HG02678 (cell line): ENCODE measurements at regions not wholly inside any gene's neighbourhood (a gene's known extent, or its start where the extent isn't known, plus 50 kb on each side); places are given as distances from the start of the nearest gene placed in this dataset.
"Not testable (repeated sequence)": the region's sequence is repeated elsewhere in the genome, so short reads cannot be mapped to it uniquely, and the experiment has no call there.

Experiments
- ATAC-seq: cut with Tn5 transposase; IDR thresholded peaks from one replicate; pipeline ENCODE4 v1.9.1; 2021; ENCODE audit warnings: mild to moderate bottlenecking, moderate library complexity; ENCODE audit not compliant: unreplicated experiment

DNA sequence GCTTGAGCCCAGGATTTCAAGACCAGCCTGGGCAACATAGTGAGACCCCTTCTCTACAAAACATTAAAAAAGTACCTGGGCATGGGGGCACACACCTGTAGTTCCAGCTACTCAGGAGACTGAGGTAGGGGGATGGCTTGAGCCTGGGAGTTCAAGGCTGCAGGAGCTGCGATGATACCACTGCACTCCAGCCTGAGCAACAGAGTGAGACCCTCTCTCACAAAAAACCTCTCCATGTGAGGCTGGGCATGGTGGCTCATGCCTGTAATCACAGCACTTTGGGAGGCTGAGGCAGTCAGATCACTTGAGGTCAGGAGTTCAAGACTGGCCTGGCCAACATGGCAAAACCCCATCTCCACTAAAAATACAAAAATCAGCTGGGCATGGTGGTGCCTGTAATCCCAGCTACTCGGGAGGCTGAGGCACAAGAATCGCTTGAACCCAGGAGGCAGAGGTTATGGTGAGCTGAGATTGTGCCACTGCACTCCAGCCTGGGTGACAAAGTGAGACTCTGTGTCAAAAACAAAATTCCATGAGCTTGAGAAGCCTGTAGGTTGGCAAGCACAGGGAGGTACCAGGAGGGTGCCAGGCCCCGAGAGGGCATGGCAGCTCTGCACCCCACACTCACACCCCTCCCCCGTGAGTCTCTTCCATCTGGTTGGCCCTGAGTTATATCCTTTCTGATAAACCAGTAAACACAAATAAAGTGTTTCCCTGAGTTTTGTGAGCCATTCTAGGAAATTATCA, 88.8 kb downstream of the KCNJ18 start:
- ATAC-seq, result not testable (repeated sequence)

DNA sequence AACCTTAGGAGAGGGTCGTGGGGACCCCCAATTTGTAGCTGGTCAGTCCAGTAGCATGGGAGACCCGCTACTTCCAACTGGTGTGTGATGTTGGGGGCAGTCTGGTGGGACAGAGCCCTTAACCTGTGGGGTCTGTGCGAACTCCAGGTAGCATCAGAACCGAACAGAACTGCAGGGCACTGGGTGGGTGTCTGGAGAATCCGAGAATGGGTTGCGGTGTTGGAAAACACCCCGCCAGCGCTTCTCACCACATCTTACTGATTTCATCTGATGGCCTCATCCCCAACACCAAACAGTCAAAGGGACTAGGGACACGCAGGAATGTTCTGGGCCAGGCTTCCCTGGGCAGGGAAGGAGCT, 89.3 kb downstream of the KCNJ18 start:
- not testable (repeated sequence) for ATAC-seq

DNA sequence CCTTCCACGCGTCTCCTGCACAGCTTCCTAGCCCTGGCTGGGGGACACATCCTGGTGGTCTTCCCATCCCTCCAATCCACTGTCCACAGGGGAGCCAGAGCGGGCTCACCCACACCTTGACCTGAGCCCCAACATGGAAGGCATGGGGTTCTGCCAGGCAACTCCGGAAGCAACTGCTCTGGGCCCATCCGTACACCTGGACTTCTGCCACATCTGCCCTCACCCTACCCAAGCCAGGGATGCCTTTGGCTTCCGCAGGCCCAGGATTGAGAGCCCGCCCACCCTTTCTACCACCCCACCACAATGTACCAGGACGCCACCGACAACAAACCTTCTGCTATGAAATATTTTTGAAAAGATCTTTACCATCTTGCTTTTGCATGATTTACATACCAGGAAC, 89.8 kb downstream of the KCNJ18 start:
- ATAC-seq, result not testable (repeated sequence)

DNA sequence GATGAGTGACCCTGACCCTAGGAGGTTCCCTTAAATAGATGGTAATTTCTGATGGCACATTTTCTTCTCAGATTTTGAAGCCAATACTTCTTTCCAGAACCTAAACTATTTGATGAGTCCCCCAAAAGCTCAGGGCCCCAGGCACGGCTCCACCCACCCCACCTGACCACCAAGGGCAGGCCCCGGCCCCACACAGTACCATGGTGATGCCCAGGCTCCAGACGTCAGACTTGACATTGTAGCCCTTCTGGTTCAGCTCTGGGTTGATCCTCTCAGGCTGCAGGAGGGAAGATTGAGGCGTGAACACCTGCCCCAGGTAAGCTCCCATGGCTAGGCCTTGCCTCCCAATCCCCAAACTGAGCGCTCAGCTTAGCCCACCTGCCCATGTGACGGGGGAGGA, 90.3 kb downstream of the KCNJ18 start:
- ATAC-seq, result not testable (repeated sequence)

GRCh38 chr17:21783017-21783416, 90.7 kb downstream of the KCNJ18 start:
- ATAC-seq, result not testable (repeated sequence)

DNA sequence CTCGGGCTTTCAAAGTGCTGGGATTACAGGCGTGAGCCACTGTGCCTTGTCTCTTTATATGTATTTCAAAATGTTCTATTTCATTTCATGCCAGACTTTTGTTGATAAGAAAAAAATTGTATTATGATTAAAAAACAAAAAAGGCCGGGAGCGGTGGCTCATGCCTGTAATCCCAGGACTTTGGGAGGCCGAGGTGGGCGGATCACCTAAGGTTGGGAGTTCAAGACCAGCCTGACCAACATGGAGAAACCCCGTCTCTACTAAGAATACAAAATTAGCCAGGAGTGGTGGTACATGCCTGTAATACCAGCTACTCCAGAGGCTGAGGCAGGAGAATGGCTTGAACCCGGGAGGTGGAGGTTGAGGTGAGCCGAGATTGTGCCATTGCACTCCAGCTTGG, 121.9 kb downstream of the KCNJ18 start:
- ATAC-seq, result not testable (repeated sequence)

DNA sequence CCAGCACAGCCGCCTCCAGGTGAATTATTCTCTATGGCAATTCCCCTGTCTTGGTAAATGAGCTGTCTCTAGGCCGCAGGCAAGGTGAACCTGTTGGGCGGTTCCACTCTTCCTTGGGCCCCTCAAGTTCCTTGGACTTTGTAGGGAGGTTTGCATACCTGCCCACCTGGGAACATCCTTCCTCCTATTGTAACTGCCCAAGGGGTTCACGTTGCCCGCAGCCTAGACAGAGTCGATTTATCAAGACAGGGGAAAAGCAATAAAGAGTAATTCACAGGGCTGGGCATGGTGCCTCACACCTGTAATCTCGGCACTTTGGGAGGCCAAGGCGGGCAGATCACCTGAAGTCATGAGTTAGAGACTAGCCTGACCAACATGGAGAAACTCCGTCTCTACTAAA, 122.5 kb downstream of the KCNJ18 start:
- ATAC-seq, result no peak

DNA sequence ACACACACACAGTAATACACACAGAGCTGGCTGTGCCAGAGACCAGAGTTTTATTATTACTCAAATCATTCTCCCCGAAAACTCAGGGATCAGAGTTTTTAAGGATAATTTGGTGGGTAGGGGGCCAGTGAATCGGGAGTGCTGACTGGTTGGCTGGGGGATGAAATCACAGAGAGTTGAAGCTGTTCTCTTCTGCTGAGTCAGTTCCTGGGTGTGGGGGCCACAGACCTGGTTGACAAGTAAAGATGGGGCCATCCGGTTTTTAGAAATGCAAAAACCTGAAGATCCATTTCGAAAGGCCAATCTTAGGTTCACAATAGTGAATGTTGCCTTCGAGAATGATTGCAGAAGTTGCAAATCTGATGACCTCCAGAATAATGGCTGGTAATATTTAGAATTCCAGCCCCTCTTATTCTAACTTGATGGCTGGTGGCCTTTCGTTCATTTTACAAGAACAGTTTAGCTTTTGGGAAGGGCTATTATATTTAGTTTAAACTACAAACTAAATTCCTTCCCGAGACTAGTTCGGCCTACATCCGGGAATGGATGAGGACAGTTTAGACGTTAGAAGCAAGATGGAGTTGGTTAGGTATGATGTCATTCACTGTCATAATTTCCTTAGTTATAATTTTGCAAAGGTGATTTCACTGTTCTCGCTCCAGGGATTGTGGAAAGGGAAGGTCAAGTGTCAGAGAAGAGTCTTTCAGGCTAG, 123.2 kb downstream of the KCNJ18 start:
- ATAC-seq, result no peak

- no peak for ATAC-seq
Observed at GRCh38 chr17:21816592-21817567, 124.6 kb downstream of the KCNJ18 start.

DNA sequence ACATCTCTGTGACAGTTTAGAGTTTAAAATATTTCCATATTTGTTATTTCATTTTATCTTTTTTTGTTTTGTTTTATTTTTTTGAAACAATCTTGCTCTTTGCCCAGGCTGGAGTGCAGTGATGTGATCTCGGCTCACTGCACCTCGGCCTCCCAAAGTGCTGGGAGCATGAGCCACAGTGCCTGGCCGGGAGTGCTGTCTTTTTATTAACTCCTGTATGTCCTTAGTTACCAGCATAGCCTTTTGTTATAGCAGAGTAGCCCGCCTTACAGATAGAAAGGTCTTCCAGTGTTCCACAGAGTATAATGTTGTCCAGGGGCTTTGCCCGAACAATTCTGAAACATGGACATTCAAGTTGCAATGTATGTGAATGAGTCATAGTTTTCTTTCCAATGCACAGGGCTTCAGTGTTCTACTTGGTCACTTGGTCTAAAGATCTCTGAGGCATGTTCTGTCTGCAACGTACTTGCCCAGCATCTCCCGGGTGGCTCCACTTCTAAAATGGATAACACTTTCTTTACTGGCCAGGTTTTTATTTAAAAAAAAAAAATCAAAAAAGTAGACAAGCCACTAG, 125.6 kb downstream of the KCNJ18 start:
- ATAC-seq, result no peak

GRCh38 chr17:21823090-21823489, 130.8 kb downstream of the KCNJ18 start:
- ATAC-seq, result no peak

DNA sequence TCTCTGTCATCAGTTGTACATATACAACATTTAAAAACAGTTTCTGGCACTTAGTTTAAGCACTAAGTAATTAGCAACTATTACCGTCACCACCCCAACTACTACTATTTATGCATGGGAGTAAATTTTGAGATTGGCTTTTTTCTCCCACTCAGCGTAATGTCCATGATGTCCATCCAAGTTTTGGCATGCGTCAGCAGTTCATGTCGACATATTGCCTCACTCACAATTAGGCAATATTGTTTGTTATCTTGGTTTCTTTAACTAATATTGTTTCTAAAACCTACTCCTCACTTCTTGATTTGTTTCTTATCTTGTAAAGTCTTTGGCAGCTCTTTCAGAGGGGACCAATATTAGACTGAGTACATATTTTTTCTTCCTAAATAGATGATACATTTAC, 131.3 kb downstream of the KCNJ18 start:
- ATAC-seq, result no peak

DNA sequence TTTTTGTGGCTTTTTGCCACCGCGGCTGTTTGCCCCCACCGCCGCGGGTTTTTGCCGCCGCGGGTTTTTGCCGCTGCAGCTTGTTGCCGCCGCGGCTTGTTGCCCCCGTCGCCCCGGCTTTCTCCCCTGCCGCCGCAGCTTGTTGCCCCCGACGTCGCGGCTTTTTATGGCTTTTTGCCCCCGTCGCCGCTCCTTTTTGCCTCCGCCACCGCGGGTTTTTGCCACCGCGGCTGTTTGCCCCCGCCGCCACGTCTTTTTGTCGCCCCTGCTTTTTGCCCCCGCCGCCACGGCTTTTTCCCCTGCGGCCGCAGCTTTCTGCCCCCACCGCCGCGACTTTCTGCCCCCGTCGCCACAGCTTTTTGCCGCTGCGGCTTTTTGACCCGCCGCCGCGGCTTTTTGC, 149.5 kb downstream of the KCNJ18 start:
- no peak for ATAC-seq

- ATAC-seq, result no peak
Observed at GRCh38 chr17:21842332-21843317, 150.3 kb downstream of the KCNJ18 start.

GRCh38 chr17:21843318-21843865, 151.1 kb downstream of the KCNJ18 start:
- ATAC-seq, result no peak

GRCh38 chr17:21843951-21844590, 151.7 kb downstream of the KCNJ18 start:
- ATAC-seq, result no peak

DNA sequence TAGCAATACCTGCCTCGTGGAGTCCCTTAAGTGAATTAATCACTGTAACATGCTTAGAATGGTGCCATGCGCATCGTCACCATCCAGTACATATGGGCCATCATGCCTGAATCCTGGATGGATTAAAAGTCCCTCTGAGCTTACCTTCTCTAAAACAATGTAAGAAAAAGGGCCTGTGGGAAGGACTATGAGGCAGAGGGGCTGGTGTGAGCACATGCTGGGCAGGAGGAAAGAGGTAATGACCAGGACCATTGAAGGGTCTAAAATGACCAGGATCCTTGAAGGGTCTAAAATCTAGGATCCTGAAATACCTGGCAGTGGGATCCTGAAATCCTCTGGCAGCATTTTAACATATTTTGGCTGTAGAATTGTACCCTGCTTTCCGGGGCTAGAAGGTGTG, 156.2 kb downstream of the KCNJ18 start:
- ATAC-seq, result not testable (repeated sequence)

GRCh38 chr17:21849030-21849429, 156.7 kb downstream of the KCNJ18 start:
- not testable (repeated sequence) for ATAC-seq

DNA sequence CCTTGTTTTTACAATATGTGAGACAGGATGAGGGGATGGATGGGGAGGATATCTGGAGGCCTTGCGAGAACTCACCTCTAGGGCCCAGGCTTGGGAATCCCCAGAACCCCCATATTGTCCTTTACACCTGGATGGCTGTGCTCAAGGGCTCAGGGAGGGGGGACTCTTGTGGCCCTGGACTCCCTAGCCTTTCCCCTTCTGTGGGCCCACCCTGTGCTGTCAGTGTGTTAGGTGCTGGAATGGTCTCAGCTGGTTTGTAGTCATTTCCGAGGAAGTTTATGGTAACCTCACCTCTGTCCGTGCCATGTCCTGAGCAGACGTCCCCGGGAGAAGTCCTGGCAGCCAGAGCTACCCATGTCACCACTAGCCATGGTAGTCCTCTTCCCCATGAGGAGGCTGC, 158.3 kb downstream of the KCNJ18 start:
- not testable (repeated sequence) for ATAC-seq
